Activated naive CD4-positive, alpha-beta T cell treated with anti-CD3 and anti-CD28 coated beads, Interleukin-2, amount 10 ng/mL, durations not matched to agents 7 days and 5 days (primary cell): ENCODE measurements at regions not wholly inside any gene's neighbourhood (a gene's known extent, or its start where the extent isn't known, plus 50 kb on each side); places are given as distances from the start of the nearest gene placed in this dataset.

Experiments used
- CTCF ChIA-PET: fragments of 350-600 bp; sonication (Branson Sonifier 250); formaldehyde crosslinking; loops from one replicate; lab custom pipeline; 2021; ENCODE audit warnings: antibody characterized with exemption; lab: Charles Lee
- DNase-seq: peaks from one replicate; pipeline ENCODE4 v3.0.0-alpha.2; 2020
- H3K27ac Mint-ChIP-seq: one replicate; pipeline ENCODE4 v1.8.0; 2021; ENCODE audit warnings: mild to moderate bottlenecking, moderate library complexity, mixed read lengths
- H3K27me3 Mint-ChIP-seq: one replicate; pipeline ENCODE4 v1.8.0; 2021; ENCODE audit warnings: mild to moderate bottlenecking, mixed read lengths
- H3K36me3 Mint-ChIP-seq: one replicate; pipeline ENCODE4 v1.8.0; 2021; ENCODE audit warnings: mixed read lengths
- H3K4me1 Mint-ChIP-seq: one replicate; pipeline ENCODE4 v1.8.0; 2021; ENCODE audit warnings: mixed read lengths
- H3K4me3 Mint-ChIP-seq: one replicate; pipeline ENCODE4 v1.8.0; 2021; ENCODE audit warnings: mild to moderate bottlenecking, moderate library complexity, mixed read lengths
- H3K9me3 Mint-ChIP-seq: one replicate; pipeline ENCODE4 v1.8.0; 2021; ENCODE audit warnings: mixed read lengths

DNA sequence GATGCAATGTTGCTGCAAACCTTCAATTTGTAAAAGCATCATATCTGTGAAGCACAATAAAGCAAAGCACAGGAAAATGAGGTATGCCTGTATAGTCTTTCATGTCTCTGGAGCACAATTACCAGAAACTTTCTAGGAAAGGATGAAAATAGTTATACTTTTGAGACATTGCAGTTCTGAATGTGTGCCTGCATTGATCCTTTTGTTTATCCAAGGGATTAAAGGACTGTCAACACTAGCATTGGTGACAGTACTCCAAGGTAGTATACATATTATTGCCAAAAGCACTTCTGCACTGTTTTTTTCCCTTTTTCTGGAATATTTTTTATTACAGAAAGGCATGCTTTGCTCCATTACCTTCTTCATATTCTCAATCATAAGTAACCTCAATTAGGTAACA is 476.0 kb downstream of the GABRG1 start:
- DNase-seq: no peak
- no peaks in the 10 kb centered on the region for H3K27me3 Mint-ChIP-seq
- no peak overlapping the region for H3K27ac Mint-ChIP-seq
- no peak overlapping the region for H3K4me3 Mint-ChIP-seq
- H3K36me3 Mint-ChIP-seq: no peaks in the 10 kb centered on the region
- H3K9me3 Mint-ChIP-seq: peaks cover 3% of the 10 kb centered on the region
- CTCF ChIA-PET: no interaction called here
- H3K4me1 Mint-ChIP-seq: no peaks in the 10 kb centered on the region

GRCh38 chr4:45646885-45647590 is 476.8 kb downstream of the GABRG1 start:
- Mint-ChIP-seq H3K27ac (no peak overlapping the region), H3K27me3 (no peaks in the 10 kb centered on the region), H3K4me3 (no peak overlapping the region), H3K4me1 (no peaks in the 10 kb centered on the region), H3K36me3 (no peaks in the 10 kb centered on the region), H3K9me3 (peaks cover 2% of the 10 kb centered on the region)
- CTCF ChIA-PET: no interaction called here
- DNase-seq: no peak

DNA sequence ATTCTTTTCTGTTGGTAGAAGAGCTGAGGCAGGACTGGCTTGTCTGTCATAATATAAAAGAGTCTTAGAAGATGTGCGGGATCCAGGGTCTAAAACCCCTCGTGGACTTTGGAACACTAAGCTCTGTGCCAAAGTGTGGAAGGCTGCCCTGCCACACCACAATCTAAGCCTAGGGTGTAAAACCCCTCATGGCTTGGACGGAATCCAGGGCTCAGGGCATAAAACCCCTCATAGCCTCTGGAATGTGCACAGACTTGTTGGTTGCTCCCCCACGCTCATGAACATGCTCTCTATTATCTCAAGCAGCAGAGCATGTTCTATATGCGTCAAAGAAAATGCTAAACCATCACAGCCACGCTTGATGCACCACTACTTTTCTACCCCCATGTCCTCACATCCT is 483.6 kb downstream of the GABRG1 start:
- DNase-seq: no peak
- H3K4me3 Mint-ChIP-seq: no peak overlapping the region
- H3K4me1 Mint-ChIP-seq: no peaks in the 10 kb centered on the region
- no peak overlapping the region for H3K27ac Mint-ChIP-seq
- H3K9me3 Mint-ChIP-seq: peaks cover 8% of the 10 kb centered on the region
- CTCF ChIA-PET: no interaction called here
- H3K27me3 Mint-ChIP-seq: no peaks in the 10 kb centered on the region
- H3K36me3 Mint-ChIP-seq: no peaks in the 10 kb centered on the region

- CTCF ChIA-PET: no interaction called here
- Mint-ChIP-seq H3K4me1 (no peaks in the 10 kb centered on the region), H3K27ac (no peak overlapping the region), H3K9me3 (peaks cover 8% of the 10 kb centered on the region), H3K36me3 (no peaks in the 10 kb centered on the region), H3K4me3 (no peak overlapping the region), H3K27me3 (no peaks in the 10 kb centered on the region)
- DNase-seq: no peak
These were observed 485.2 kb downstream of the GABRG1 start for GRCh38 chr4:45638641-45639040.

- H3K36me3 Mint-ChIP-seq: no peaks in the 10 kb centered on the region
- DNase-seq: no peak
- CTCF ChIA-PET: no interaction called here
- H3K4me3 Mint-ChIP-seq: no peak overlapping the region
- H3K27me3 Mint-ChIP-seq: no peaks in the 10 kb centered on the region
- H3K9me3 Mint-ChIP-seq: peaks cover 5% of the 10 kb centered on the region
- no peaks in the 10 kb centered on the region for H3K4me1 Mint-ChIP-seq
- no peak overlapping the region for H3K27ac Mint-ChIP-seq
These were observed 487.7 kb downstream of the GABRG1 start for GRCh38 chr4:45636175-45636574.

DNA sequence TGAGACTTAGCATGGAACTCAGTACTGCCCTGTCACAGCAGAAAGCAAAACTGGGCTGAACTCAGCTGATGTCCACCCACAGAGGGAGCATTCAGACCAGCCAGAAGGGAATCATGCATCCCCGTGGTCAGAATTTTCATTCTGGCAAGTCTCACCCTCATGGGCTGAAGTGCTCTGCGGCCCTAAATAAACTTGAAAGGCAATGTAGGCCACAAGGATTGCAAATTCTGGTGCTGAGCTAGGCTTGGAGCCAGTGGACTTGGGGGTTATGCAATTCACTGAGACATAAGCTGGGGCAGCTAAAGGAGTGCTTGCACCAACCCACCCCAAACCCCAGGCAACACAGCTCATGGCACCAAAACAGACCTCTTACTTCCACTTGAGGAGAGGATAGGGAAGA is 494.1 kb downstream of the GABRG1 start:
- H3K36me3 Mint-ChIP-seq: no peaks in the 10 kb centered on the region
- DNase-seq: no peak
- H3K27ac Mint-ChIP-seq: no peak overlapping the region
- H3K27me3 Mint-ChIP-seq: no peaks in the 10 kb centered on the region
- CTCF ChIA-PET: no interaction called here
- H3K4me1 Mint-ChIP-seq: no peaks in the 10 kb centered on the region
- H3K4me3 Mint-ChIP-seq: no peak overlapping the region
- H3K9me3 Mint-ChIP-seq: peaks cover 2% of the 10 kb centered on the region

DNA sequence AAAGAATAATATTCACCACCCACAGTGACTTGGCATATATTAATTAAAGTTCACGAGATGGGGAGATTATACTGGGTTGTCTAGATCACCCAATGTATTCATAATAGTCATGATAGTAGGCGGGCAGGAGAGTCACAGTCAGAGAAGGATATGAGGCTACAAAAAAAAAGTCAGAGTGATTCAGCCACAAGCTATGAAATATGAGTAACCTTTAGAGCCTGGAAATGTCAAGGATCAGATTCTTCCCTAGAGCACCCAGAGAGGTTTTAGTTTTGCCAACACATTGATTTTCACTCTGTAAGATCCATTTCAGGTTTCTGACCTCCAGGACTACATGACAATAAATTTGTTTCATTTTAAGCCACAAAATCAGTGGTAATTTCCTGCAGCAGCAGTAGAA is 501.9 kb downstream of the GABRG1 start:
- Mint-ChIP-seq H3K27ac (no peak overlapping the region), H3K36me3 (no peaks in the 10 kb centered on the region), H3K4me3 (no peak overlapping the region), H3K27me3 (no peaks in the 10 kb centered on the region), H3K4me1 (no peaks in the 10 kb centered on the region), H3K9me3 (no peaks in the 10 kb centered on the region)
- CTCF ChIA-PET: no interaction called here
- DNase-seq: no peak

DNA sequence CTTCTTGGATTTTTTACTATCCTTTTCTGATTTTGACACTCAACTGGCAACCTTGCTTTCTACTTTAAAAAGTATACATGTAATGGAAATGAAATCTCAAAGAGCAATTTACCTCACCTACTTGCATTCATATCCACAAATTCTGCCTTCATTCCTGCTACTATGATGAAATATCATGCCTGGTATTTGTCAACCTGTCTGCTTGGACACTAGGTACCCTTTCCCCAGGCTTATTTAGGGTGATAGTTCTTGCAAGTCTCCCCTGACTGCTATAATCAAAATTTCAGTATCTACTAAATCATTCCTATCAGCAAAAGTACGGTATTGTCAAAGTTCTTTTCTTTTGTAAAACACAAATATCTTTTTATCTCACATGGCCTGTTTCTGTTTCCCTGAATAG is 503.0 kb downstream of the GABRG1 start:
- Mint-ChIP-seq H3K9me3 (peaks cover 3% of the 10 kb centered on the region), H3K4me1 (no peaks in the 10 kb centered on the region)

DNA sequence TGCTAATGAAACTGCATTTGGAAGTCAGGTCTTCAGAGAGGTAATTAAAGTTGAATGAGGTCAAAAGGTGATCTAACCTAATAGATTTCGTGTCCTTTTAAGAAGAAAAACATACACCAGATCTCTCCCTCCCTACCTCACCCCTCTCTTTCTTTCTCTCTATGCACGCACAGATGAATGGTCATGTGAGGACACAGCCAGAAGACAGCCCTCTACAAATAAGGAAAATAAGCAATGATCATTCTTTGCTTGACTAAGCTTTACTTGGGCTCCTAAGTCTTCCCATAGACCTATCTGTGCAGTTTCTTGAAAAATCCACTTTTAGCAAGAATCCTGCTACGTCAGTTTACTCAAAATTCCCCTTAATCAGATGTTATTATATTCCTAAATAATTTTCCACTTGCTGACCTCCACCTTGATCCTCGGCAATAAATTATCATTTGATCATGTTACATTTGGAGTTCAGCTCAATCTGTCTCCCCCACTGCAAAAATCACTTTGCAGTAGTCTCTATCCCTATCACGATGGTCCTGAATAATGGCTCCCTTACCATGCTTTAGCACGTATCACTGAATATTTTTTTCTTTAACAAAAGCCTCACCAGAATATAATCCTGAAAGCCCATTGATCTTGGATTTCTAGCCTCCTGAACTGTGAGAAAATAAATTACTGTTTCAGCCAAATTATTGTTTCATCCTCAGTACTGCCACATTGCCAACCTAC is 527.3 kb downstream of the GABRG1 start:
- DNase-seq: no peak

More for the DNA sequence above, 503.0 kb downstream of the GABRG1 start:
- Mint-ChIP-seq H3K27me3 (no peaks in the 10 kb centered on the region), H3K4me3 (no peak overlapping the region), H3K27ac (no peak overlapping the region), H3K36me3 (no peaks in the 10 kb centered on the region)
- CTCF ChIA-PET: no interaction called here
- DNase-seq: no peak

GRCh38 chr4:45580334-45580733 is 543.5 kb downstream of the GABRG1 start:
- no peak for DNase-seq
- CTCF ChIA-PET: no interaction called here
- Mint-ChIP-seq H3K4me1 (no peaks in the 10 kb centered on the region), H3K36me3 (no peaks in the 10 kb centered on the region), H3K27ac (no peak overlapping the region), H3K27me3 (no peaks in the 10 kb centered on the region), H3K4me3 (no peak overlapping the region), H3K9me3 (peaks cover 6% of the 10 kb centered on the region)

More for the DNA sequence above, 527.3 kb downstream of the GABRG1 start:
- H3K27me3 Mint-ChIP-seq: no peaks in the 10 kb centered on the region
- no peaks in the 10 kb centered on the region for H3K36me3 Mint-ChIP-seq
- no peak overlapping the region for H3K27ac Mint-ChIP-seq
- no peak overlapping the region for H3K4me3 Mint-ChIP-seq
- no peaks in the 10 kb centered on the region for H3K4me1 Mint-ChIP-seq
- H3K9me3 Mint-ChIP-seq: peaks cover 2% of the 10 kb centered on the region
- CTCF ChIA-PET: no interaction called here

- CTCF ChIA-PET: no interaction called here
- Mint-ChIP-seq H3K9me3 (peaks cover 1% of the 10 kb centered on the region), H3K36me3 (no peaks in the 10 kb centered on the region), H3K4me3 (no peak overlapping the region), H3K27me3 (no peaks in the 10 kb centered on the region), H3K4me1 (no peaks in the 10 kb centered on the region), H3K27ac (no peak overlapping the region)
- no peak for DNase-seq
These were observed 545.0 kb downstream of the GABRG1 start for GRCh38 chr4:45578874-45579273.

- Mint-ChIP-seq H3K27ac (no peak overlapping the region), H3K9me3 (peaks cover 1% of the 10 kb centered on the region), H3K36me3 (no peaks in the 10 kb centered on the region), H3K27me3 (no peaks in the 10 kb centered on the region), H3K4me3 (no peak overlapping the region), H3K4me1 (no peaks in the 10 kb centered on the region)
- CTCF ChIA-PET: no interaction called here
- no peak for DNase-seq
These were observed 547.6 kb downstream of the GABRG1 start for GRCh38 chr4:45576275-45576674.

DNA sequence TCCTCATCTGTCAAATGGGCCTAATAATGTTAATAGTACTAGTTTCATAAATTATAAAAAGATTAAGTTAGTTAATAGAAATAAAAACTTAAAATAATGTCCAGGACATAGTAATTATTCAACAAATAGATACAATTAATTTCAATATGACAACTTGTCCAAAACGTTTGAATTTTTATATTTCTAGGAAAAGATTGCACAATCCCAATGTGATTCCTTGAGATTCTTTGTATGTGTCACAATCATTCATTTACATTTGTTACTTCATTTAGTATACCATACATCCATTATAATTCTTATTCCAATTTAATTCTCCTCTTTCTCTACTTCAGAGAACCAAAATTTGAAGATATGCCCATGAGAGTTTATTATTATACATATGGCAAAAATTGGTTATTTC is 554.2 kb downstream of the GABRG1 start:
- Mint-ChIP-seq H3K36me3 (no peaks in the 10 kb centered on the region), H3K27me3 (no peaks in the 10 kb centered on the region), H3K4me3 (no peak overlapping the region), H3K9me3 (peaks cover 4% of the 10 kb centered on the region), H3K27ac (no peak overlapping the region), H3K4me1 (no peaks in the 10 kb centered on the region)
- CTCF ChIA-PET: no interaction called here
- no peak for DNase-seq

DNA sequence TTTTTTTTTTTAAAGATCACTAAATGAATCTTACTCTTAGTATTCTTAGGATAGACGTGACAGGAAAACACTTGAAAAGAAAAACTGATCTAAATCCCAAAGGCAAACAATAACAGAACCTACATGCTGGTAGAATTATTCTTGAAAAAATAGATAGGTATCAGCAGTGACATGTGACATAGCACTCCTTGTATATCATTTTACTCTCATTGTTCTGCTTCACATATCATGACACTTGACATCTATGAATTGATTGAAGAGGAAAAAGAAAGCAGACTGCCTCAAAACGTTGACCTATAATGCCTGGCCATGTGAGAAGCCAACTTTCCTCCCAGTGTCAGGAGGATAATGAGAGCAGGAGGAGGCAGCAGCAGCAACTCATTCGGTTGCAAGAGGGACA is 555.2 kb downstream of the GABRG1 start:
- H3K27ac Mint-ChIP-seq: no peak overlapping the region

More for the DNA sequence above, 555.2 kb downstream of the GABRG1 start:
- Mint-ChIP-seq H3K9me3 (peaks cover 4% of the 10 kb centered on the region), H3K4me1 (no peaks in the 10 kb centered on the region), H3K4me3 (no peak overlapping the region), H3K36me3 (no peaks in the 10 kb centered on the region), H3K27me3 (no peaks in the 10 kb centered on the region)
- CTCF ChIA-PET: no interaction called here
- DNase-seq: no peak
